ENCODE measurements at regions not wholly inside any gene's neighbourhood (a gene's known extent, or its start where the extent isn't known, plus 50 kb on each side); places are given as distances from the start of the nearest gene placed in this dataset.
"Not testable (repeated sequence)": the region's sequence is repeated elsewhere in the genome, so short reads cannot be mapped to it uniquely, and the experiment has no call there.

DNA sequence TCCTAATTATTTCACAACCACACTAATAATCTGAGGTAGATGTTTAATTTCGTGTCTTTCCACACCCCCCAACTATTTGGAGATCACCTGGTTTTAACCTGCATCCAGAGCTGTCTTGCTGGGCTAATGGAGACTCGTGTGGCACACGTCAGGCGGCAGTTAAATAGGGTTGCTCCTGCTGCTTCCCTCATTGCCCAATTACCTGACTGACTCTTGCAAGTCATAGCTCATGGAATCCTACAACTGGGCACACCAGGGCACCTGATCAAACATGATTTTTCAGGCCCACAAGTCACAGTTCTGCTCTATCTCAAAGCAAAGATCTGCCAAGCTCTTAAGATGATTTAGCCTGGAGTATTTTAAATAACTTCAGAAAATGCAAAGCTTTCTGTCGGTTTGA is 1430.4 kb upstream of the ACVR2A start:
- no peak for DNase-seq

DNA sequence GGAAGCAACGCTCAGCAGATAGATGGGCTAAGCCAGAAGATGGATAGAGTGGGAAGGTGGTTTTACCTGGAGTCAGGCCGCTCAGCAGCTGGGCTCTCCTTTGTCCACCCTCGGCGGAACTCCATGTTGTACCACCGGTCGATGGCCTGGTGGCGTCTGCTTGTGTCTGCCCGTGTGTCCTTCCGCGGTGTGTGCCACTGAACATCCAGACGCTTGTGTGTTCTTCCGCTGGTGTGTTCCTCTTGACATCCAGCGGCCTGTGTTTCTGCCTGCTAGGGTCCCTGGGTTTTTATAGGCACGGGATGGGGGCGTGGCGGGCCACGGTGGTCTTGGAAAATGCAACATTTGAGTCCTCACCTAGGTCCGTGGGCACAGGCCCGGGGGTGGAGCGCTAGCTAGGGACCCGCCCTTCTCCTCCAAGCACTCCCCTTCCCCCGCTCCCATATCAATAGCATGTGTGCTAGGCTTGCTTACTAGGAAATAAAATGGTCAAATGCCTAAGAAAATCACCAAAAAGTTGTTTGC is 1431.7 kb upstream of the ACVR2A start:
- DNase-seq, result no peak

DNA sequence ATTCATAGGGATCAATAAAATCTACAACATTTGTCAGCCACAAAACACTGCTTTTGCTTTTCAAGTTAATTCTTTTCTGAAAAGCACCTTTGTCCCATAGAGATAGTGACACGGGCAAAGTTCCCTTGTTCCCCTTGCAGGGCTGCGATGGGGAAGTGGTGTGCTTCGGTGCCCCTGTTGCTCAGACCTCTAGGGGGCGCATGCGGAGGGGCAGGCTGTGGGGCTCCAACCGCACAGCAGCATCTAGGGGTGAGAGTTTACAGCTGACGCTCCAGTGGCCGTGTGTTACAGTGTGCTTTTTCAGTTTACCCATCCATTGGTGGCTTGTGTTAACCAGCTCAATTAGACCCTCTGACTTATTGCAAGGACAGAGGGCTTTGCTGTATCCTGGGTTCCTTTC is 1432.2 kb upstream of the ACVR2A start:
- no peak for DNase-seq

DNA sequence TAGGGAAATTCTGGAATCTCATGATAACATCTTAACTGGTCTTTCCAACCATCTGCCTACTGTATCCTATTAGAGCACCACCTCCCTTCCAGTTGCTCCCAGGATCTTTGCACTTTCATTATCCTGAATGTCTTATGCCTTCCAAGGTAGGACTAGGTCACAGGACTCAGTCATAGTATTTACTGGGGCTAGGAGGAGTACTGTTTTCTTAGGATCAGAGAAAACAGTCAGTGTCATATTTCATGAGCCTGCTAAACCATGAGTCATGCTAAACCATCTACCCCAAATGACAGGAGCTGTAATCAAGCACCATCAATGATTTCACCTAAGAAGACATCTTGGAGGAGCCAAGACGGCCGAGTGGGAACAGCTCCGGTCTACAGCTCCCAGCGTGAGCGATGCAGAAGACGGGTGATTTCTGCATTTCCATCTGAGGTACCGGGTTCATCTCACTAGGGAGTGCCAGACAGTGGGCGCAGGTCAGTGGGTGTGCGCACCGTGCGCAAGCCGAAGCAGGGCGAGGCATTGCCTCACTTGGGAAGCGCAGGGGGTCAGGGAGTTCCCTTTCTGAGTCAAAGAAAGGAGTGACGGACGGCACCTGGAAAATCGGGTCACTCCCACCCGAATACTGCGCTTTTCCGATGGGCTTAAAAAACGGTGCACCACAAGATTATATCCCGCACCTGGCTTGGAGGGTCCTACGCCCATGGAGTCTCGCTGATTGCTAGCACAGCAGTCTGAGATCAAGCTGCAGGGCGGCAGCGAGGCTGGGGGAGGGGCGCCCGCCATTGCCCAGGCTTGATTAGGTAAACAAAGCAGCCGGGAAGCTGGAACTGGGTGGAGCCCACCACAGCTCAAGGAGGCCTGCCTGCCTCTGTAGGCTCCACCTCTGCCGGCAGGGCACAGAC is 1439.2 kb upstream of the ACVR2A start:
- not testable (repeated sequence) for DNase-seq

DNA sequence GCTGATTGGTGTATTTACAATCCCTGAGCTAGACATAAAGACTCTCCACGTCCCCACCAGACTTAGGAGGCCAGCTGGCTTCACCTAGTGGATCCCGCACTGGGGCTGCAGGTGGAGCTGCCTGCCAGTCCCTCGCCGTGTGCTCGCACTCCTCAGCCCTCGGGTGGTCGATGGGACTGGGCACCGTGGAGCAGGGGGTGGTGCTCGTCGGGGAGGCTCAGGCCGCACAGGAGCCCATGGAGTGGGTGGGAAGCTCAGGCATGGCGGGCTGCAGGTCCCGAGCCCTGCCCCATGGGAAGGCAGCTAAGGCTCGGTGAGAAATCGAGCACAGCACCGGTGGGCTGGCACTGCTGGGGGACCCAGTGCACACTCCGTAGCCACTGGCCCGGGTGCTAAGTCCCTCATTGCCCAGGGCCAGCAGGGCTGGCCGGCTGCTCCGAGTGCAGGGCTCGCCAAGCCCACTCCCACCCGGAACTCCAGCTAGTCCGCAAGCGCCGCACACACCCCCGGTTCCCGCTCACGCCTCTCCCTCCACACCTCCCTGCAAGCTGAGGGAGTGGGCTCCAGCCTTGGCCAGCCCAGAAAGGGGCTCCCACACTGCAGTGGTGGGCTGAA is 1441.2 kb upstream of the ACVR2A start:
- not testable (repeated sequence) for DNase-seq

DNA sequence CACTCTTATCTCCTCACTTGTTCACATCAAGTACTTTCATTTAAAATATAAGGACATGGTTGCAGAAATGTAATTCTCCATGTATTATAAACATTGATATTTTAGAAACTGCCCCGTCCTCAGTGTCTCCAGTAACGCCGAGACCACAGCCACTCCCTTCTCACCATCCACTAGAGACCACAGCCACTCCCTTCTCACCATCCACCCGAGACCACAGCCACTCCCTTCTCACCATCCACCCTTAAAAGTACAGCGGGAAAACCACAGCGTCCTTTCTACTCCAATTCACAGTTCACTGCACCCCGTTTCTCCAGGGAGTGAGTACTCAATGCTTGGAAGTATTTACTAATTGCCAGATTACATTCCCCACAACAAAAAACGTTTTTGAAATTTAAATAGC is 1452.2 kb upstream of the ACVR2A start:
- no peak for DNase-seq

DNA sequence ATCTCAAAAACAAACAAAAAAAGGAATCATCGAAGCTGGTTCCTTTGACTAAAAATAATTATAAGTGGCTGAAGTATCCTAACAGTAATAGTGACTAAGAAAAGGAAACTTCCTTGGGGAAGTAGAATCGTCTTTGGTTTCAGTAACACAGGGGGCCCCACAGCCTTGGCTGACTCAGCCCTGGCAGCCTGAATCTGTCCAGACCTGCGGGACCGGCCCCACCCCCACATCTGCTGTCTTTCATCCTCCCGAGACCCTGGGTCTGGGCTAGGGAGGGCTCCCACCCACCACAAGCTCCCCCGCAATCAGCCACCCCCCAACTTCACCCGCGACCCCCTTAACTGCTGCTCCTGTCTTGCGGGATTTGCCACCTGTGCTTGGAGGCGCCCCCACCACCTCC is 1452.6 kb upstream of the ACVR2A start:
- DNase-seq, result no peak

DNA sequence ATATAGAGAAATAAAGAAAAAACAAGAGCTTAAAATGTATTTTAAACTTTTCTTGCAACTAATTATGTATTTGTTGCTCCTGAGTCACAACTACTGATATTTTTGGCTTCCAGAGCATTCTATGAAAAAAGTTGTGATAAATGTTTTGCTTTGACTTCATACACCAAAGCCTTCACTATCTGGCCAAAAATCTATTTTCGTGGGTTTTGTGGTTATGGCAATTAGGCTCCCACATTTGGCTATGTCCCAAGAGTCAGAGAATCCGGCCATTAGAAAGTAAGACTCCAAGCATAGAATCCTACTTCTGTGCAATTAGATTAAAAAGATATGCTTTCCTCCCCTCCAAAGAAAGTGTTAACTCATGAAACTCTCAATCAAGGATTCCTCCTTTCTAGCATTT is 1456.1 kb upstream of the ACVR2A start:
- DNase-seq, result no peak

DNA sequence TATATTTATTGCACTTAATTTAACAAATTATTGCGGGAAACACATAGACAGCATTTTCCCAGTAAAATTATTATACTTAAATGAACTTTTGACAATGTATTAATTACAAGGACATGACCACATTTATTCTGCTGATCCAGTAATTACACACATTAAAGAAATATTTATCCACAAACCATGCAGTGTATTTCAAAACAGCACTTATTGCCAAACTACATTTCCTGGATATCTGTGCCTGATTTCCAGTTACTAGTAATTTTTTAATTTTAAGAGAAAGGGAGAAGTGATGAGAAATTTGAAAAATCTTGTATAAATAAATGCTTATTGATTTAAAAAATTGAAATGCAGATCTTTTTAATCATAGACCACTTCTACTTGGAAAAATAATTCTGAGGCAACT is 1458.7 kb upstream of the ACVR2A start:
- DNase-seq, result no peak

DNA sequence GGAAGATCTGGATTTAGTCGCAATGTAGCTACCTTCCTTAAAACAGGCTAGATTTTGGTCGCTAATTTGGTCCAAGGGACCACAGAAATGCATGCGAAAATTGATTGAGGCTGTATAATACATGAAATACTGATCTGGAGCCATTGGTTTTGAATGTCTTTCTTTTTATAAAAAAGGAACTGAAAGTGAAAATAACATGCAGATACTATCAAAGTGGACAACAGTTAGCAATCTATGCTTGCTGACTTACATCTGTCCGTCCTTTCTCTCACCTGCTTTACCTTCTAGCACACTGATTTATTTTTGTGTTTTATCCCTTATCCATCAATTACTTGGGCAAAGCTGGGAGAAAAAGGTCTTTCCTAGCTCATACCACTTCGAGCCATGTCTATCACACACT is 1459.8 kb upstream of the ACVR2A start:
- no peak for DNase-seq

DNA sequence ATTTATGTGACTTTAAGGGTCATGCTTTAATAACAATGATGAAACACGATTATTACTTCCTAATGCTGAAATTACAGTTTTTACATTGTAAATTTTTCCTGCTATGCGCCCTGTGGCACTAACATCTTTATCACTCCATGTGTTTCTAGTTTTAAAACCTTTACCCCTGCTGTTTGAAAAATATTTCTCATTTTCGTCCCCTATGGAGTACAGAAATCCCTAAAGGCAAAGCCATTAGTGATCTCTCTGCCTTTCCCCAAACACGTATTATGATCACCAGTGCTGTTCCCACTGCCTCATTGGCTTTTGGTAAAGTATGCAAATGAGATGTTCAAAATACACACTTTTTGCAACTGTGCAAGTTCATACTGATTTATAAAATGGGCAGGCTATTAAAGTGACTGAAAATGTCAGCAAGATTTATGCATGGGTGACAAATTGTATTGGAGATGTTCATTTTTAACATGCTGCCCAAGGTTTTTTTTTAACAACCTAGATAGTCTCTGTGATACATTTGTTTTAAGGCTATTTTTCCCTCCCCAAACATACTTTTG is 1468.2 kb upstream of the ACVR2A start:
- DNase-seq, result no peak

DNA sequence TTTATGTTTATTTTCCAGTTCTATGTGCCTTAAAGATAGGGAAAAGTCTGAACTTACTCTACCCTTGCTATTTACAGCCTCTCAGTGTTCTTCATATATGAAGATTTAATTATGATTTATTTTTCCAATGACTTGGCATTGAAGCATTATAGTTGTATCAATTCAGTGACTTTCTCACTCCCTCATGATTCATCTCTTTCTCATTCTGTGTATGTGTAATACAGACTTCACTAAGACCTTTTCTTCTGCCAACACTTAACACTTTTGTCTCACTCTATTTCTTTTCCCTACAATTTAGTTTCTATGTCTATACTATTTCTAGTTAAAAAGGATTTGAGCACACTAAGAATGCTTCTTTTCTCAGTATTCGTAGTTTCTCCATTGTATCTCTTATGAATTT is 1470.3 kb upstream of the ACVR2A start:
- DNase-seq, result no peak

DNA sequence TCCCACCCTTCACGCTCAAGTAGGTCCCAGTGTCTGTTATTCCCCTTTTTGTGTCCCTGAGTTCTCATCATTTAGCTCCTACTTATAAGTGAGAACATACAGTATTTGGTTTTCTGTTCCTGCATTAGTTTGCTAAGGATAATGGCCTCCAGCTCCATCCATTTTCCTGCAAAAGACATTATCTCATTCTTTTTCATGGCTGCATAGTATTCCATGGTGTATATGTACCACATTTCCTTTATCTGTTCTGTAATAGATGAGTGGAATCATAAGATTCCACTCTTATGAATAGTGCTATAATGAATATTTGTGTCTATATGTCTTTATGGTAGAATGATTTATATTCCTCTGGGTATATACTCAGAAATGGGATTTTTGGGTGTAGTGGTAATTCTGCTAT is 1473.5 kb upstream of the ACVR2A start:
- DNase-seq, result not testable (repeated sequence)

DNA sequence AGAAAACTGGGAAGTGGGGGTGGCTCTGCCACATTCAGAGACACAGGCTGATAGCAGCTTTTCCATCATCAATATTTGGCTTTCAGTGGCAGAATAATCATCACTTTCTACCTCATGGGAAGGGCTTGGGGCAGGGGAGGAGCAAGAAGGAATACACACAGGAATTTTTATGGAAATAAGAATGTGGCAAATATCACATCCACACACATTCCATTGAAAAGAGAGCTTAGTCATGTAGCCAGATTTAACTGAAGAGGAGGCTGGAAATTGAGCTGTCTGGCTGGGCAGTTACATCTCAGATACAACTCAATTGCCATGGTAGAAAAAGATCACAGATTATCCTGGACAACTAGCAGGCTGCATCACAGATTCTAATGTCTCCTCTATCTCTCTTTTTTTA is 1474.0 kb upstream of the ACVR2A start:
- no peak for DNase-seq

DNA sequence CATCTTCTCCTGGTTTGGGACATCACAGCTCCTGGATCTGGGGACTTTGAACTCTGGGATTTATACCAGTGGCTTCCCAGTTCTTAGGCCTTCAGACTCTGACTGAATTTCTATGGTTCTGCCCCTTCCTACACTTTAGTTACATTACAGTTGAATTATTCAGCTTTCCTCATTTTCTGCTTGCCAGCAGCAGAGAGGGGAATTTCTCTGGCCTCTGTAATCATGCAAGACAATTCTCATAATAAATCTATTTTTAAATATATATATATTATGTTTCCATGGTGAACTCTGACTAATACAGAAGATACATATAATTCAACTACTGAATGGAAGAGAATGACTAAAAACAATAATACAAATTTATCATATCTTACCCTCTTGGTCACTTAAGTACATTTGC is 1478.6 kb upstream of the ACVR2A start:
- no peak for DNase-seq

DNA sequence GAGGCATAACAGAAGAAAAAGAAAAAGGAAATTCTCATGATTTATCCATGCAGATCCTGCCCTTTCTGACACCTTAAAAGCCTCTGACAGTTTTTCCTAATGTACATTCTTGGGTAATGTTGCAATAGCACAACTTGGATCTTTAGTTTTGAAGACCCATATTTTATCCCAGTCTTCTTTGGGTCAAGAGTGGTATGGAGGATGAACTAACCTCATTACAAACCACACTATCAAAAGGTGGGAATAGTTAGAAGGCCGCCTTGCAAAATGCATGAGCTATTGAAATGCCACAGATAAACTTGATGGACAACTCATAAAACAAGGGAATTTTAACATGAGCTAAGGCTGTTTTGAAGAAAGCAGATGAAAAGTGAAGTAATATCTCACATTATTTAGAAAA is 1479.8 kb upstream of the ACVR2A start:
- no peak for DNase-seq

DNA sequence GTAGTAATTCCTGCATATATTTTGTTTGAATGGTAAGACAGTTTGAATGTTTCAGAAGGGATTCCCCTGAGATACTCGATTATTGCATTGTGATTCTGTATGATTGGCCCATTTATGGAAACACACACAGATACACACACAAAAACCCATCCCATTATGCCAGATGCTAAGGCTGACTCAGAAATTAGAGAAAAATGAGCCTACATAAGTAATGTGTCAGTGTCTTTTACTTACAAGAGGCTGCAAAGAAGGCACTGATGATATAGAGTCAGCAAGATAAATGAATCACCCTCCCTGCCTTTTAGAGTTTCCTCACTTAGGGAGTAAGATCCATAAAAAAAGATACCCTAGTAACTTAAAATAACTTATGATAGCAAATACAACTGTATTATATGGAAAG is 1481.1 kb upstream of the ACVR2A start:
- no peak for DNase-seq

DNA sequence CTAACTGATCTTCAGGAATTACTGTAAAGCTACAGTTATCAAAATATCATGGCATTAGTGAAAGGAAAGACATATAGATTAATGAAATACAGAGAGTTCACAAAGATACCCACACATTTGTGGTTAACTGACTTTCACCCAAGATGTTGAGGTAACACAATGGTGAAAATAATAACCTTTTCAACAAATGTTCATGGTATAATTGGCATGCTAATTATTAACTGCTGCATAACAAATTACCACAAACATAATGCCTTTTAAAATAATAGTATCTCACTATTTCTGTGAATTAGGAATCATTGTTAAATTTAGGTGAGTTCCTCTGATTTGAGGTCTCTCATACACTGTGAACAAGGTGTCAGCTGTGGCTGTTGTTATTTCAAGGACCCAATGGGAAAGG is 1493.1 kb upstream of the ACVR2A start:
- no peak for DNase-seq

DNA sequence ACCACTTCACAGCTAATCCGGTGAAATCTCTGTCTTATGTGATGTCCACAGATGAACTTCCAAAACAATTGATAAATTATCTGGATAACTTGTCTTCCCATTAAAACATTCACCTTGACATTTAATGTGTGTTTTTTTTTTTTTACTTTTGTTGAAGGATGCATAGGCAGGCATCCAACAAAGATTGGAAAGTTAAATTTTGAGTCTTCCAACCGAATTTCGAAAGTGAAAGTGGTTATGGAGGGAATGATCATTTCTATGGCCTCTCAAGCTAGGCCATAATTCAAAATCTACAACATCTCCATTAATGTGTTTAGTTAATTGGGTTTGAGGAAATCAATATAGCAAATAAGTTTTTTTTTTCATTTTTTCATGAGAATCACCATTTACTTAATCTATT is 1495.5 kb upstream of the ACVR2A start:
- DNase-seq, result no peak

DNA sequence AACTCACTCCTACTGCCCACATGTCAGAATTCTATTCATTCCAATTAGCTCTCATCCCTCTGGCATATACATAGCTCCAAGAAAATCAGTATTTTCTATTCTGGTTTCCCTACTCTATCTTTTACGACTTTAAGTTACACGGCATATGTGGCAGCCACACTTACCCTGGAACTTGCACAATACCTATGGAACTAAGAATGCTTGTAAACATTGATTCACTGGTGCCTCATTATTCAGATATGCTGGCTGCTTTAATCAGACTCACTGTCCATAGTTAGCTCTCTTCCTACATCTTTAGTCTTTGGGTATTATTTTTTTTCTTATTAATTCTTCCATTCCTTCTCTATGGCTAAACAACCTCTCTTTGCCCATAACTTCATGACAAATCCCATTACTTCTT is 1519.9 kb upstream of the ACVR2A start:
- DNase-seq, result no peak

DNA sequence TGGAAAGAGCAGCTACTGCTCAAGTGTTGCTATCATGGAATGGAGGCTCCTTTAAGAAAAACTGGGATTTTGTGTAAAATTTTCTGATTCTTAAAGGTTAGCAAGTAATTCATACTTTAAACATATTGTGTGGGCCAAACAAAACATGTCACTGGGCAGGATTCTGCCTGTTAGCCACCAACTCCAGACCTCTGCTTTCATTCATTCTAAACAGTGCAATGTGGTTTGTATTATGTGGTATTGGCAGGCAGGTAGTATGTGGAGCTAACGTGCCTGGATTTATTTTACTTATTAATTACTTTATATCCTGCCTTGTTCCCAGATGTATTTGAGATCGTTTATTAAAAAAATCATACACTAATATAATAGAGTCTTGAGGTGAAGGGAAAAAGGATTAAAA is 1521.3 kb upstream of the ACVR2A start:
- DNase-seq, result no peak

DNA sequence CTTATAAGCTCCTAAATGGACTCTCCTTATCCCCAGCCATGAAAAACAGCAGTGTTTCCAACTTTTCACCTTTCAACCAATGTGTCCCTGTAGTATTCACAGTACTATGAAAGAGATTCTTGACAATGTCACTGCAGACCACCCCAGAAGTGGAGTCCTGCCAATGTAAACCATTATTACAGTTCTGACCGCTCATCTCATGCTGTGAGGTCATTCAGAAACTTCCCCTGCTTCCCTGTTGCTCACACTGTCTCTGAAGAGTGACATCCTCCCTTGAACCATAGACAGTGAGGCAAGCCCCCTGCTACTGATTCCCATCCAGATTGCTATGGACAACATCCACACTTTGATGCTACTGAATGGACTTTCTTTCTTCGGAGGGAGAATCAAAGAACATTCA is 1523.7 kb upstream of the ACVR2A start:
- no peak for DNase-seq

DNA sequence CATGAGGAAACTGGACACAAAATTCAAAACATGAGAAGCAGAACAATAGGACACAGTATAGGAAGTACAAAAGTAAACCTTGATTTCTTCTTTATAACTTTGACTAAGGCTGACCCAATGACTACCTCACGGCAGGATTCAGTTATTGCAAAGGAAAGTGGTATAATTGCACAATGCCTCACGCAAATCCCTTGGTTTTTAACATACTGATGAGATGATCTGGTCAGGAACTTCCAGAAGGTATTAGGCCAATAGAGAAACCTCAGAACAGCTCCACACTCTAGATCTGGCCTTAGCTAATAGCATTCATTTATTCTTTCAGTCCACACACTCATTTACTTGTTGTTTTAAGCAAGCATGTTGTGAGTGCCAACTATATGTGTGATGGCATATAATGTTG is 1526.9 kb upstream of the ACVR2A start:
- DNase-seq, result no peak

DNA sequence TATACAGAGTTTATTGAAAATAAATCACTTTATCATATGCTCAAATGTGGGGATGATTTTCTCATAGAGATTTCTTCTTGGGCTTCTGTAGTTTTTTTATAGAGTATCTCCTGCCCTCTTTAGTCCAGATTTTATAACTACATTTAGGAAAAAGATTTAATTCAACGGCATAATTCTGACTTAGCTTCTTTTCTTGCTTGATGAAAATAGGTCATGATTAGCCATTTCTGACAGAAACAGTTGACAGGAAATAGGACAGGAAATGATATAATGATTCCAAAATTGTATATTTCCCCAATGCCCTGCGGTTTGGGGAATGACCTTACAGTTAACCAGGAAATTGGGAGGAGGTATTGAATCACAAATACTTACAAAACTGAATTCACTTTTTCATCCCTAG is 1531.9 kb upstream of the ACVR2A start:
- no peak for DNase-seq
